HEK293T (cell line): ENCODE measurements at regions not wholly inside any gene's neighbourhood (a gene's known extent, or its start where the extent isn't known, plus 50 kb on each side); places are given as distances from the start of the nearest gene placed in this dataset.

Experiments used
- CTCF ChIA-PET: fragments of 350-600 bp; formaldehyde crosslinking; extraction: SDS; loops from one replicate; lab custom pipeline; 2021; ENCODE audit warnings: antibody characterized with exemption, inconsistent platforms; lab: Yijun Ruan, JAX
- POLR2A ChIA-PET: fragments of 350-600 bp; formaldehyde crosslinking; extraction: SDS; loops from one replicate; lab custom pipeline; 2020; ENCODE audit warnings: antibody characterized with exemption, inconsistent platforms; lab: Yijun Ruan, JAX
- DNase-seq: peaks from one replicate; pipeline ENCODE4 v3.0.0; 2012; ENCODE audit warnings: mixed read lengths; ENCODE audit errors: extremely low spot score
- ARNT ChIP-seq: fragments of 450-650 bp; IDR thresholded peaks from 2 replicates; pipeline ENCODE4 v1.6.1; 2017; ENCODE audit warnings: mild to moderate bottlenecking
- BHLHE40 ChIP-seq: fragments of 450-650 bp; IDR thresholded peaks from 2 replicates; pipeline ENCODE4 v1.6.1; 2016; ENCODE audit warnings: mild to moderate bottlenecking, moderate library complexity, borderline replicate concordance
- CTBP1 ChIP-seq: fragments of 450-650 bp; IDR thresholded peaks from 2 replicates; pipeline ENCODE4 v1.6.1; 2016; ENCODE audit warnings: borderline replicate concordance
- ELF4 ChIP-seq: fragments of 450-650 bp; IDR thresholded peaks from 2 replicates; pipeline ENCODE4 v1.6.1; 2017; ENCODE audit warnings: antibody characterized with exemption
- FOXA1 ChIP-seq: fragments of 450-650 bp; IDR thresholded peaks from 2 replicates; pipeline ENCODE4 v1.6.1; 2016; ENCODE audit warnings: mild to moderate bottlenecking
- FOXK2 ChIP-seq: fragments of 450-650 bp; IDR thresholded peaks from 2 replicates; pipeline ENCODE4 v1.6.1; 2016; ENCODE audit warnings: mild to moderate bottlenecking
- FOXM1 ChIP-seq: fragments of 450-650 bp; IDR thresholded peaks from 2 replicates; pipeline ENCODE4 v1.6.1; 2017; ENCODE audit warnings: mild to moderate bottlenecking, borderline replicate concordance
- HDGF ChIP-seq: fragments of 450-650 bp; IDR thresholded peaks from 2 replicates; pipeline ENCODE4 v1.6.1; 2017; ENCODE audit warnings: antibody characterized with exemption, borderline replicate concordance
- L3MBTL2 ChIP-seq: fragments of 450-650 bp; conservative IDR thresholded peaks from 2 replicates; pipeline ENCODE4 v1.6.1; 2016; ENCODE audit warnings: mild to moderate bottlenecking
- LEF1 ChIP-seq: fragments of 450-650 bp; IDR thresholded peaks from 2 replicates; pipeline ENCODE4 v1.6.1; 2017; ENCODE audit warnings: mild to moderate bottlenecking, borderline replicate concordance
- NFRKB ChIP-seq: fragments of 450-650 bp; IDR thresholded peaks from 2 replicates; pipeline ENCODE4 v1.6.1; 2016; ENCODE audit warnings: mild to moderate bottlenecking, moderate library complexity
- SP1 ChIP-seq: fragments of 450-650 bp; IDR thresholded peaks from 2 replicates; pipeline ENCODE4 v1.6.1; 2017
- SUZ12 ChIP-seq: fragments of 450-650 bp; IDR thresholded peaks from 2 replicates; pipeline ENCODE4 v1.6.1; 2016; ENCODE audit warnings: mild to moderate bottlenecking
- TARDBP ChIP-seq: fragments of 450-650 bp; IDR thresholded peaks from 2 replicates; pipeline ENCODE4 v1.6.1; 2016
- ZNF384 ChIP-seq: fragments of 450-650 bp; IDR thresholded peaks from 2 replicates; pipeline ENCODE4 v1.6.1; 2016
- TF ChIP-seq, protein P1 (sequence below): fragments of 450-650 bp; IDR thresholded peaks from 2 replicates; pipeline ENCODE4 v1.6.1; 2016

DNA sequence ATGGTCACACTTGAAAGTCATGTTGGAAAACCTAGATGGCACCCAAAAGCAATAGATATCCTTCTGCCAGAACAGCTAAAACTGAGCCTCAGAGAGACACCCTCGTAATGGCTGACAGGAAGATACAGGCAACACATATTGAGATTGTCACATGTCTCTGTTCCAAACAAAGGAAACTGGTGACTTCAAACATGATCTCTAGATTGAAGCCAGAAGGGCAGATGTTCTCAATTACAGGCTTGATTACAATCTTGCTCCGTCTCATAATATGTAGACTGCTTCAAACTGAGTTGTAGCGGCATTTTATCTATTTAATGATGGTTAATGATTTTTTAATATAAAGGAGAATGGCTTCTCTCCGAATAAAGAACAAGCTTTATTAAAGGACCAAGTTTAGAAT lies 774.3 kb downstream of the KCTD16 start:
- ChIA-PET POLR2A (no interaction called here), CTCF (no interaction called here)
- DNase-seq, result no peak
- no peak for TF ChIP-seq ELF4
- TF ChIP-seq SP1, result no peak
- TF ChIP-seq ARNT, result no peak

DNA sequence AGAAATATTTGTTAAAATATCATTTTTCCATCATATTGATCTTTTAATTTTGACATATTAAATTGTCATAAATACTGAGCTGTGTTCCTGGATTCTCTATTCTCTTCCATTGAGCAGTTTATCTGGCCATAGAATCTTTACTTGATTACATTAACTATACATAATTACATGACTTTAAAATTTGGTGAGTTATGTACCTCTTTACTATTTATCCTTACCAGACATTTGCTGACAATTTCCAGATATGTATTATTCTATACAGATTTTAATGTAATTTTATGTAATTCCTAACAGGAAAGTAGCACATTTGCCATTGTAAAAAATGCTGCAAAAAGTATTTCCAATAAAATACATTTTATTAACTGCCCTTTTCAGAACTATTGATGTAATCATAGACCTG lies 770.3 kb downstream of the KCTD16 start:
- CTCF ChIA-PET, result no interaction called here
- POLR2A ChIA-PET, result no interaction called here
- TF ChIP-seq FOXK2 (no peak), HDGF (no peak)
- TF ChIP-seq, protein P1, sequence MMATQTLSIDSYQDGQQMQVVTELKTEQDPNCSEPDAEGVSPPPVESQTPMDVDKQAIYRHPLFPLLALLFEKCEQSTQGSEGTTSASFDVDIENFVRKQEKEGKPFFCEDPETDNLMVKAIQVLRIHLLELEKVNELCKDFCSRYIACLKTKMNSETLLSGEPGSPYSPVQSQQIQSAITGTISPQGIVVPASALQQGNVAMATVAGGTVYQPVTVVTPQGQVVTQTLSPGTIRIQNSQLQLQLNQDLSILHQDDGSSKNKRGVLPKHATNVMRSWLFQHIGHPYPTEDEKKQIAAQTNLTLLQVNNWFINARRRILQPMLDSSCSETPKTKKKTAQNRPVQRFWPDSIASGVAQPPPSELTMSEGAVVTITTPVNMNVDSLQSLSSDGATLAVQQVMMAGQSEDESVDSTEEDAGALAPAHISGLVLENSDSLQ, result no peak
- DNase-seq, result no peak

DNA sequence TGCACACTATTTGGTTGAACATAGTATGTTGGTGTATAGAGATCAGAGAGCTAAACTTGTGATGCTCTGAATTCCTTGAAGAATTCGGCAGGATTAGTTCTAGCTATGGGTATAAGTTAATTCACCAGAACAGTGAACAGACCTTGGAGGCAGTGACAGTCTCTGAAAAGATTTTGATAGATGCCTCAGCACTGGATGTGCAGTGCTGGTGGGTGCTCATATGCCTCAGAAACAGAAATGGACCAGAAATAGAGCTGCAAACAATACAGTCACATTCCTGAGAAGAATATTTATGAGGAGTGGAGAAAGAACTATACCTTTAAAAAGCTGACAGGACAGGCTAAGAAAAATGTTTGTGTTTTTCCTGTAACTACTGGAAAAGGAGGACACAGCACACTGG lies 747.7 kb downstream of the KCTD16 start:
- POLR2A ChIA-PET, result no interaction called here
- DNase-seq, result no peak

DNA sequence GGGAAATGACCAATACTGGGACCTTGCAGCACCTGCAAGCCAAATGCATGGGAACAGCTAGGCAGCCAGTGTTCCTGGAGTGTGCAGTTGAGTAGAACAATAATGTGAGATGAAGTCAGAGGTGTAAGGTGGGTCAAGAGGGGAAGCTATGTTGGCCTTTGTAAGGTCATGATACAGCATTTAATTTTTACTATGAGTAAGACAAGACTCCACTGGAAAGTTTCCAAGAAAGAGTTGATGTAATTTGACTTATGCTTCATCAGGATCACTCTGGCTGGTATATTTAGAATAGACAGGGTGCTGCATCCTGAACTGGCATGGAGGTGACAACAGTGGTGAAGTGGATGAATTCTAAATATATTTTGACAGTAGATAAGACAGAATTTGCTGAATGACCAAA lies 744.8 kb downstream of the KCTD16 start:
- ChIA-PET CTCF (no interaction called here), POLR2A (no interaction called here)
- TF ChIP-seq NFRKB, result no peak
- no peak for TF ChIP-seq SUZ12
- TF ChIP-seq ZNF384, result no peak
- no peak for TF ChIP-seq BHLHE40
- TF ChIP-seq CTBP1, result no peak
- TF ChIP-seq TARDBP, result no peak
- TF ChIP-seq, protein P1, result no peak
- no peak for TF ChIP-seq FOXM1
- no peak for TF ChIP-seq SP1
- no peak for TF ChIP-seq ARNT
- no peak for TF ChIP-seq ELF4
- no peak for TF ChIP-seq FOXA1
- TF ChIP-seq HDGF, result no peak
- TF ChIP-seq LEF1, result no peak
- no peak for TF ChIP-seq FOXK2
- TF ChIP-seq L3MBTL2, result no peak
- DNase-seq, result no peak

More for the DNA sequence above, 747.7 kb downstream of the KCTD16 start:
- TF ChIP-seq FOXA1 (no peak), BHLHE40 (no peak), NFRKB (no peak), HDGF (no peak), SUZ12 (no peak), ELF4 (no peak), L3MBTL2 (no peak), LEF1 (no peak), FOXM1 (no peak), SP1 (no peak), FOXK2 (no peak), ARNT (no peak), CTBP1 (no peak), ZNF384 (no peak), TARDBP (no peak)
- TF ChIP-seq, protein P1, result no peak
- CTCF ChIA-PET, result no interaction called here

DNA sequence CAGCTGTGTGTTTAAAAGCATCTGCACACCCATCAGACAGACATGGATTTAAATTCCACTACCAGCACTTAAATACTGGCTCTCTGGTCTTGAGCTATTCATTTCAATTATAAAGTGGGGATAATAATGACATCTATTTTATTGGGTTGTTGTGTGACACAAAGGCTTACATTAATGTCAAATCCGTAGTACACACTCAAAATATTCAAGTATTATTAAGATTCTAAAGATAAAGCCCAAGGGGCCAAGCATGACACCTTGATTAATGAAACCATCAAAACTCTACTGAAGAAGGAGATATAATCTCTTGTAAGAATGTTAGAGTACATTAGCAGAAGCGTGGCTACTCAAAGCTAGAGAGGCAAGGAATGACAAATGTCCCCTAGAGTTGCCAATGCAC lies 743.0 kb downstream of the KCTD16 start:
- no peak for DNase-seq
- ChIA-PET POLR2A (no interaction called here), CTCF (no interaction called here)
- TF ChIP-seq SUZ12, result no peak
- TF ChIP-seq, protein P1, result no peak
- TF ChIP-seq L3MBTL2, result no peak
- no peak for TF ChIP-seq LEF1
- no peak for TF ChIP-seq ARNT
- TF ChIP-seq CTBP1, result no peak
- TF ChIP-seq ELF4, result no peak
- TF ChIP-seq FOXK2, result no peak
- TF ChIP-seq TARDBP, result no peak
- no peak for TF ChIP-seq HDGF
- no peak for TF ChIP-seq FOXM1
- no peak for TF ChIP-seq FOXA1
- no peak for TF ChIP-seq SP1
- TF ChIP-seq BHLHE40, result no peak
- TF ChIP-seq NFRKB, result no peak

DNA sequence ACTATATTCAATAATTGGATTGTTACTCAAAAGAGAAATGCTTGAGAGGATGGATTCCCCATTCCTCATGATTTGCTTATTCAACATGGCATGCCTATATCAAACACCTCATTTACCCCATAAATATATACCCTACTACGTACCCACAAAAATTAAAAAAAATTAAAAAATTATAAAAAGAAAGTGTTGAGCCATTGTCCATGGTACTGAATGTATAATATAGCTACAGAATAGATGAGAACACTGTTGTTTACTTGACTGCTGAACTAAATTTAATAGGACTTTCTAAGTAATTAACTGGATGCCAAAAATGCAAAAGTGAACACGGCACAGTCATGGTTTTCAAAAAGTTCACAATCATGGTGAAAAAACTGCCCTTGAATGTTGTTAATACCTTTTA lies 725.8 kb downstream of the KCTD16 start:
- CTCF ChIA-PET, result no interaction called here
- POLR2A ChIA-PET, result no interaction called here
- no peak for DNase-seq
- TF ChIP-seq FOXA1 (no peak), SP1 (no peak), BHLHE40 (no peak), TARDBP (no peak), HDGF (no peak), FOXM1 (no peak), LEF1 (no peak)
